ENCODE measurements at regions not wholly inside any gene's neighbourhood (a gene's known extent, or its start where the extent isn't known, plus 50 kb on each side); places are given as distances from the start of the nearest gene placed in this dataset.

DNA sequence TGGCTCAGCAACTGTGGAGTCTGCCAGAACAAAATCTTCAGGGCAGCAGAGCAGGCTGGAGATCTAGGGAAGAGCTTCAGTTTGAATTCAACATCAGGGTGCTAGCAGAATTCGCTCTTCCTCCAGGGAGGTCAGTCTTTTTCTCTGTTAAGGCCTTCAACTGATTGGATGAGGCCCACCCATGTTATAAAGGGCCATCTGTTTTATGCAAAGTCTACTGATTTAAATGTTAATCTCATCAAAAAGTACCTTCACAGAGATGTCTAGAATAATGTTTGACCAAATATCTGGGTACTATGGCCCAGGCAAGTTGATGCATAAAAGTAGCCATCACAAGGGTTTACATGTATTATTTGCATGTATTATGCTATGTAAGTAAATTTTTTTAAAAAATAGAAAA lies 378.4 kb downstream of the BTG1 start:
- no peak for TF ChIP-seq CTCF (IDR thresholded peaks at IDR 0.05)
- TF ChIP-seq POLR2AphosphoS5 (IDR thresholded peaks at IDR 0.05; ENCODE audit: low read depth, low read length) = no peak
- no peak for TF ChIP-seq SIN3A (IDR thresholded peaks at IDR 0.05; ENCODE audit: borderline replicate concordance, insufficient read depth, low read depth, low read length)
- TF ChIP-seq, protein P1, sequence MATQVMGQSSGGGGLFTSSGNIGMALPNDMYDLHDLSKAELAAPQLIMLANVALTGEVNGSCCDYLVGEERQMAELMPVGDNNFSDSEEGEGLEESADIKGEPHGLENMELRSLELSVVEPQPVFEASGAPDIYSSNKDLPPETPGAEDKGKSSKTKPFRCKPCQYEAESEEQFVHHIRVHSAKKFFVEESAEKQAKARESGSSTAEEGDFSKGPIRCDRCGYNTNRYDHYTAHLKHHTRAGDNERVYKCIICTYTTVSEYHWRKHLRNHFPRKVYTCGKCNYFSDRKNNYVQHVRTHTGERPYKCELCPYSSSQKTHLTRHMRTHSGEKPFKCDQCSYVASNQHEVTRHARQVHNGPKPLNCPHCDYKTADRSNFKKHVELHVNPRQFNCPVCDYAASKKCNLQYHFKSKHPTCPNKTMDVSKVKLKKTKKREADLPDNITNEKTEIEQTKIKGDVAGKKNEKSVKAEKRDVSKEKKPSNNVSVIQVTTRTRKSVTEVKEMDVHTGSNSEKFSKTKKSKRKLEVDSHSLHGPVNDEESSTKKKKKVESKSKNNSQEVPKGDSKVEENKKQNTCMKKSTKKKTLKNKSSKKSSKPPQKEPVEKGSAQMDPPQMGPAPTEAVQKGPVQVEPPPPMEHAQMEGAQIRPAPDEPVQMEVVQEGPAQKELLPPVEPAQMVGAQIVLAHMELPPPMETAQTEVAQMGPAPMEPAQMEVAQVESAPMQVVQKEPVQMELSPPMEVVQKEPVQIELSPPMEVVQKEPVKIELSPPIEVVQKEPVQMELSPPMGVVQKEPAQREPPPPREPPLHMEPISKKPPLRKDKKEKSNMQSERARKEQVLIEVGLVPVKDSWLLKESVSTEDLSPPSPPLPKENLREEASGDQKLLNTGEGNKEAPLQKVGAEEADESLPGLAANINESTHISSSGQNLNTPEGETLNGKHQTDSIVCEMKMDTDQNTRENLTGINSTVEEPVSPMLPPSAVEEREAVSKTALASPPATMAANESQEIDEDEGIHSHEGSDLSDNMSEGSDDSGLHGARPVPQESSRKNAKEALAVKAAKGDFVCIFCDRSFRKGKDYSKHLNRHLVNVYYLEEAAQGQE (IDR thresholded peaks at IDR 0.05; ENCODE audit: insufficient read depth in 1 of 2, low read depth in 2 of 2, low read length in 1 of 2) = no peak
- no peak for TF ChIP-seq TCF7L2 (IDR thresholded peaks at IDR 0.05; ENCODE audit: low read depth, low read length)
